LHCN-M2 (cell line): ENCODE measurements at regions not wholly inside any gene's neighbourhood (a gene's known extent, or its start where the extent isn't known, plus 50 kb on each side); places are given as distances from the start of the nearest gene placed in this dataset.
"Not testable (repeated sequence)": the region's sequence is repeated elsewhere in the genome, so short reads cannot be mapped to it uniquely, and the experiment has no call there.

Experiments used
- DNase-seq: peaks from one replicate; pipeline ENCODE4 v3.0.0-alpha.2; 2012; ENCODE audit warnings: low read depth

DNA sequence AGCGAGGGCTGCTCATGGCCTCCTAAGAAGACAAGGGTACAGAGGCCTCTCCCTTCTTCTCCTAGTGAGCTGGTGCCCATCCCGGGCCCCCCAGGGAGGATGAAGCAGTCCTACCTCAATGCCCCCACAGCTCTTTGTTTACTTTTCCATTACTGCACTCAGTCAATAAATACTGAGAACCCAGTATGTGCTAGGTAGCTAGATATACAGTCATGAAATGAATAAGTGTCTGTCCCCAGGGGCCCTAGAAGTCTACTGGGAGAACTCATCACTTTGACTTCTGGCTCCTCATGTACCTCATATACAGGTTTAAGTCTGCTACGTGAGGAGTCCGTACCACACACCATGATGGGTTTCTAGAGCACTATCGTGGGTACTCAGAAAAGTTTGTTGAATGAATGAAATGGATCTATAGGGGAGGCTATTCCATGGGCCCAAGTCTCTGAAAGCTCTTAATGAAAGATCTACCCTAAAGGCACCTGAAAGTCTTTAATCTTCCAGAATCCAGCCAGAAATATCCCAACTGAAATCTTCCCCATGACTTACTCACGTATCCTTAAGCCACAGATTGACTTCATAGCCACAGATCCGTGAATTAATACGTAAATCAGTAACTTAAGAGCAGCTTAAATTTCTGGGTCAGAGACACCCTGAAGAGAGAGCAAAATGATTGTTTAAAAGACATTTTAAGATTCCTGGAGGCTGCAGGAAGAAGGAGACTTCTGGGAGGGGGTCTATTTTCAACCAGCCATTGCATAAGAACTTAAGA lies 51.6 kb upstream of the POMP start:
- DNase-seq: no peak

DNA sequence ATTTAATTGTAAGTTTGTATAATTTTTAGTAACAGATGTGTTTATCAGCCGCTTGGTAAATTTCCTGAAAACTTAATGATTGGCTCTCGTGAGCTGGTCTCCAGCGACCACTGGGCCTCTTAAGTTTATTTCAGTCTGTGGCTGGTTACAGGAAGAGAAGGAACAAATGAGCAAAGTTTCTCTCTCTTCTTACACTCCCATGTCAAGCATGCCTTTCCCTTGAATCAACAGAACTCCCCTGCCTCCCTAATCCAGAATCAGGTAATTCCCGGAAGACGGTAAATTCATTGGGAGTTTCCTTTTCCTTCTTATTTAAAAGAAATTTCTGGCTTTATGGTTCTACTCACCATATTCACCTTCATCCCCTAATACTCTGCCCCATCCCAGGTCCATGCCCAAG lies 52.5 kb upstream of the POMP start:
- no peak for DNase-seq

DNA sequence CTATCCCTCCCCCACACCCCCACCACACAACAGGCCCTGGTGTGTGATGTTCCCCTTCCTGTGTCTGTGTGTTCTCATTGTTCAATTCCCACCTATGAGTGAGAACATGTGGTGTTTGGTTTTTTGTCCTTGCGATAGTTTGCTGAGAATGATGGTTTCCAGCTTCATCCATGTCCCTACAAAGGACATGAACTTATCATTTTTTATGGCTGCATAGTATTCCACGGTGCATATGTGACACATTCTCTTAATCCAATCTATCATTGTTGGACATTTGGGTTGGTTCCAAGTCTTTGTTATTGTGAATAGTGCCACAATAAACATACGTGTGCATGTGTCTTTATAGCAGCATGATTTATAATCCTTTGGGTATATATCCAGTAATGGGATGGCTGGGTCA lies 53.8 kb upstream of the POMP start:
- not testable (repeated sequence) for DNase-seq

DNA sequence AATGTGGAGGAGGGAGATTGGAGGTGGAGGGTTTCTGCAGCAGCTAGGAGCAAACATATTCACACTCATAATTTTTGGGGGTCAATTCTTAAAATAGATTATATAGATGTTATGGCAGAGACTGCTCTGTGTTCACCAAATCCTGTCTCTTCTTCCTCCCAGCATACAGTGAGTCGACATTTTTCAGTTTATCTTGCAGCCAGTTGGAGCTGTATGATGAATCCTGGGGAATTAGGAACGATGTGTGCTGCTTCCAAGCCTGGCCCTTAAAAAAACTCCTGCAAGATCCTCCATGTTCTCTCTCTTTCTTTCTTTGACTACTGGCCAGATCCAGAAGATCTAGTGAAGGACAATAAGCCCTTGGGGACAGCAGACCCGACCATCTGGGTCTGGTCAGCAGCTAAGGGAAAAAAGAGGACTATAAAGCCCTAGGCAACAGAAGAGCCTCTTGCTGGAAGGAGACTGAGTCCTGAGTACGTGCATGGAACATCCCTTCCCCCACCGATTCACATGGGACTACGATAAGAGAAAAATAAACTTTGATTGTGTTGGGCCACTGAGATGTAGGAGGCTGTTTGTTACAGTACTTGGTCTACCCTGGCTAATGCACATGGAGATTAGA lies 55.8 kb upstream of the POMP start:
- DNase-seq: no peak

DNA sequence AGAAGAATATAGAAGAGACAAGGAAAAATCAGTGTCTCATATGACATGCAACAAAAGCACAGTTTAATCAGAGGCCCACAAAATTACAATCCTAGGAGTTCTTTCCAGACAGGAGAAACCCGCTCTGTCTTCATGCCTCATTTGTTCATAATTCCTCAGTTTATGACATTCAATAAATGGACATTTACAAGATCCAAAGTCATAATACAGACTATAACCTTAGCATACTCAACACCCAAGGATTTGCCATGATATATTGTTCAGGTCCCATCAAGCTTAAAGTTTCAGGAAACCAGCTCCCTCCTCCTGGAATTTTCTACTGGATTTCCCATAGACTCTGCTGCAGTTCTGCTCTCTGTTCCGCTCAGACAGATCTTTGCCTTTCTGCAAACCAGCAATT lies 56.4 kb upstream of the POMP start:
- DNase-seq: no peak

DNA sequence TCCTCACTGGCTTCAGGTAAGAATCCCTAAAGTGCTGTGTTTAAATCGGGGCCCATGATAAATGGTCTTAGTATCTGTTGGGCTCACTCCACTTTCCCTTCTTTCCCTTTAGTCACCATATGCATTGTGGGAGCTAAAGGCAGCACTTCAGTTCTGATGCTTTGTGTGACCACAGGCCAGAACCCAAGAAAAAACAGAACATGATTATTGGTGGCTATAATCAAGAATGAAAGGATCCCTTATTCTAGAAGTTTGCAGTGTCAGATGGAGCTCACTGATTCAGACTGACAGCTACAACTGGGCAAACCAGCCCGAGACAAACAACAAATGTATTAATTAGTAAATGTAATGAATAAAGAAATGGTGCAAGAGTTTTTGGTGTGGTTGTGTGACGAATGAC lies 57.3 kb upstream of the POMP start:
- no peak for DNase-seq

DNA sequence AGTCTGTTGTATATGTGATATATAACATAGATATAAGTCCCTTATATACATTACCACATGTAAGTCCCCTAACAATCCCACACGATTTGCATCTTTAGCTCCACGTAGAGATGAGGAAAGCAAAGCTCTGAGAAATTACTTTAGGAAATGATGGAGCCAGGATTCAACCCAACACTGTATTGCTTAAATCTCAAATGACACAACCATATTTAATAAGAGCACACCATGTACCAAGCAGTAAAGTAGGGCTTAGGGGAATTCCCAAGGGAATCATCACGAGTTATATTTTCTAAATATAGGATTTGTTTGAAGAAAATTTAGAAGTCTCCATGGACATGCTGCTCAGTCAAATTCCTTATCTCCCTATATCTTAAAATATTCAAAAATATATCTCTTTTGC lies 61.3 kb upstream of the POMP start:
- peak; percentile 88 for DNase-seq

DNA sequence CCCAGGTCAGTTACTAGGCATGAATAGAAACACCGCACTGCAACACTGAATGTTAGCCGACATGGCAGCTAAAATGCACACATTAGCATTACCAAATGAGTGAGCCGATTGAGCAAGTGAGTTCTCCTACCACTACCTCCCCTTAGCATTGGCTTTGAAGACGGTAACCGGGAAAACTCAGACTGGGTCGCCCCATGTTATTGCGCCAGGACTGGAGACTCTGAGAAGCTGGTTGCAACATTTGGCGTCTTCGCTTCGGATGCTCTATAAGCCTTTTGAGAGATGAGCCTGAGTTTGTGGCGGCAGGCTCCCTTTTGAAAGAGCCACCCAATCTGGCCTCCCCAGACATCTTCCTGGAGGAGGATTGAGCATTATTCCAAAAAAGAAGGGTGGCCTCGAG lies 68.5 kb upstream of the POMP start:
- no peak for DNase-seq

DNA sequence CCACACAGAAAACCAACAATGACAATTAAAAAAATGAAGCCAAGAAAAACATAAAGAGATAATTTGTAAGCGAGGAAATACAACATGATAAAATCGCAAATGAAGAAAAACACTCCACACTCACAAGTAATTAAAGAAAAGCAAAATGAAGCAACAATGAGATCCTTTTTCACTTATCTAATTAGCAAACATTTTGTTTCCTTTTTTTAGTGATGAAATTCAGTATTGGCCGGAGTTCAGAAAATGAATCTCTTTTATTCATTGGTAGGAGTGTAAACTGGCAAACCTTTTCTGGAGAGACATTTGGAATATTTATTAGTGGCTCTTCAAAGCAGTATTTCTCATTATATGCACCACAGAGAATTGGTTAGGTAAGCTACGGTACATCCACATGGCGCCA lies 70.6 kb upstream of the POMP start:
- no peak for DNase-seq

DNA sequence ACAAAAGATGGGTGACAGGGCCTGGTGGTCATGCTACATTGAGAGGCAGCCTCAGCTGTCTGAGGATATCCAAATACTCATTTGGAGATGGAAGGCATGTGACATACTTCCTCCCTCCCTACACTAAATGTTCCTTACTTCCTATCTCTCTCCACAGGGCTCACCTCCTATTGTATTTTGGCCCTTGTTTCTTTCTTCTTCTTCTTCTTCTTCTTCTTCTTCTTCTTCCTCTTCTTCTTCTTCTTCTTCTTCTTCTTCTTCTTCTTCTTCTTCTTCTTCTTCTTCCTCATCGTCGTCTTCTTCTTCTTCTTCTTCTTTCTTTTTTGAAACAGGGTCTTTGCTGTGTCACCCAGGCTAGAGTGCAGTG lies 71.8 kb upstream of the POMP start:
- no peak for DNase-seq

DNA sequence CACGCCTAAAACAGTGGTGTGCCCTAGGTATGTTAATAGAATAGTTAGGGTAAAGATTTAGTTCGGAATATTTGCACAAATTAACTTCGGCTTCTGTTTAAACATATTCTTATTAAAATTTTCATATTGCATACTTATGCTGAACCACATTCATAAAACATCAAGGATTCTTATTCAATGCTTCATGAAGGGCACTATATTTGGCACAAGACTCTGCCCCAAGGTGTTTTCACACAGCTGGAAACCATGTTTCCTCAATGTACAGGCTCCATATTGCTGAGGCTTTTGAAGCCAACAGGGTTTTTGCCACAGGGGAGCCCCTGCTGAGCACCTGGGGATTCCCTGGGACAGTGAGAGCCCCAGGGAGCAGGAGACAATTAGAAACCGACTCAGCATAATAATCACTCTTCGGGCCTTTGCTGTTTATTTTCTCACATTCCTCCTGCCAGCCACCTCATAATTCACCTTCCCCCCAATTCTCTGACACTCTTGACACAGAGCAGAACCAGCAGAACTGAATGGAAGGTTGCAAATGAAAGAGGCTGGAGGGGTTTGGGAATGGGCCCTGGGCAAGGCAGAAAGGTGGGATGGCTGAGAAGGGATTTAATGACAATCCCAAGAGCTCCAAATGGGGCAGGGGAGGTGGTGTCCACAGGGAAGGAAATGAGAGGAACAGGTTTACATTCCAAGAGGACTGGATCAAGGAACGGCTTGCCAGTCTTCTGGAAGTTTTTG lies 72.3 kb upstream of the POMP start:
- DNase-seq: no peak

DNA sequence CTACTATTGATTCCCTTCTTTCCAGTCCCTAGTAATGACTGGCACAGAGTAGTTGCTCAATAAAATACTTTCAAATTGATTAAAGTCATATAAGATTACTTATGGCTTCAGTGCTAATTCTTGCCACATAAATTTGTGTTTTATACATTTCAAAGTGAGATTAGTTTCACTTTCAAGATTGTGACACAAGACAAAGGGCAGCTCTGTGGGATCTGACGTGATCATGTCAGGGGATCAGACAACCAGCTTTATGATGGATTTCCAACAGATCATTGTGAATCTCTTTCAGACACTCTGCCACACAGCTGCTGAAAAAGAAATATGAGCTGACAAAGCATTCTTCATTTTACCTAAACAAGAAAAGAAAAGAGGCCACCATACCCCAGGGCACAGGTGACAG lies 73.4 kb upstream of the POMP start:
- no peak for DNase-seq

DNA sequence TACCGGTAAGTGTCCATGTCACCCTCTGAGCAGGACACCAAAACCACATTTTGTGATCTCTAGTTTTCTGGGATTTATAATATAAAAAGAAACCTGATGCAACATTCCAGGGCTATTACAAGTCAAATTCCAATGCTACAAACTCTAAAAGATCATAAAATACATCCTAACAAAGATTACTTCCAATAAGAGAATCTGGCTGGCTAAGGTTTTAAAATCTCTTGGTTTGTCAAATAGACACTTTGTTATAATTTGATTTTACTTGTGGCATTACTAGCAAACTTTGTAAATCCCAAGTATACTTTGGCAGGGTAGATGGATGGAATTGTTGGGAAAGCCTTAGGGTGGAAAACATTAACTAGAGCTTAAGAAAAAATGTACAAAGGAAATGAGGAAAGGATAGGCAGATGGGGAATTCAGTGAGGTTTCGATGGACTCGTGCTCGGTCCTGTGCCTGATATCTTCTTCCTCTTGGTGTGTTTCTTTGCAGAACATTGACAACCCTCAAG lies 74.0 kb upstream of the POMP start:
- DNase-seq: peak; percentile 66

DNA sequence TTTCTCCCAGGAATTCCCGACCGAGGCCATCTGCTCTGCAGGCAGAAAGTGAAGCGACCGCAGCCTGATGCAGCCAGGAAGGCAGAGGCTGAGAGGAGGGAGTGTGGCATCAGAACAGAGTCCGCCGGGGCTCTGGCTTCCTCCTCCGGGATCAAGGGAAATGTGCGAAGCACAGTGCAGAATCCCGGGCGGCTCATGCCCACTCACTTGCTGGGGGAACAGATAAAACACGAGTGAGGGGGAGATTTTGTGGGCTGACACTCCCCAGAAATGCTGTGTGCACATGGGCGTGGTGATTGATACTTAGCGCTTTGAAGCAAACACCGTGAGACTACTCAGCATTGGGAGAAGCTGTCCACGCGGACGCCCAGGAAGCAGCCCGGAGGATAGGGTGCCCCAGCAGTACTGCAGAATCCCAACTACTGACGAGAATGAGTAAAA lies 75.3 kb upstream of the POMP start:
- DNase-seq: no peak

DNA sequence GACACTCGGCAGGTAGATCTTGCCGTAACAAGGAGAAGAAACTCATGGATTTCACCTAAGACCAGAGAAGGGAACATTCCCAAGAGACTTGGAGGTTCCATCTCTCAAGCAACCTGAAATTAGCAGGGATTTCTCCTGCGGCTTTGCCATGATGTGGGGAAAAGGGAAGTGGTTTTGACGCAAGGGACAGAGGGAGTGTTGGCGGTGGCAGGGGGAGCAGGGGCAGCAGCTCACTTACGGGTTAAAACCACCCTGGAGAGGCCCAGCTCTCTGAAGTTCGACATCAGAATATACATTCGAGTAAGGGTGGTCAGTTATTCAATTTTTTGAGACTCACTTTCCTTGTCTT lies 76.1 kb upstream of the POMP start:
- no peak for DNase-seq

DNA sequence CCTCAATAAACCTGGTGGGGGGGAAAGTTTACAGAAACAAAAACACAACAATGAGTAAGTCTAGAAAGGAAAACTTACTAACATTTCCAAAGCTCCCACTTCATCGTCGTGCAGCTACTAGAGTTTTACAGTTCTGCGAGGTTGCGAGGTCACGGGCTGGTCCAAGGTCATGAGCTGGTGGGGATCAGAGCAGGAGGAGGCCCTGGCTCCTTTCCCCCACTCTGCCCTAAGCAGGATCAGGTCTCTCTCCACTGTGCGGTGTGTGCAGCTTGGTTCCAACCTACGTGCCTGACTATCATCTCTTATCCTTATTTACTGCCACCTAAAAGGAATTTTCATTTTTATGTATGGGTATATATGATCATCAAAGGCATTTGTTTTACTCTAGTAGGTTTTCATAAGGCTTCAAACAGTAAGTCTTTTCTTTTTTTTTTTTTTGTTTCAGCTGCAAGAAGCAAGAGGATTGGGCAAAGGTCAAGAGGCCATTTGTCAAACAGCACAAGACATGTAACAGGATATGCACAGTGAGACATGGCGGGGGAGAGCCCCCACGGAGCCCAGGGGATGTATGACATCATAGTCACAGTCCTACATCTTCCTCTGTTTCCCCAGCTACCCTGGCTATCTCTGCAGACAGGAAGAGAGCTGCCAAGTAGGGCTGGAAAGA lies 76.6 kb upstream of the POMP start:
- DNase-seq: no peak

DNA sequence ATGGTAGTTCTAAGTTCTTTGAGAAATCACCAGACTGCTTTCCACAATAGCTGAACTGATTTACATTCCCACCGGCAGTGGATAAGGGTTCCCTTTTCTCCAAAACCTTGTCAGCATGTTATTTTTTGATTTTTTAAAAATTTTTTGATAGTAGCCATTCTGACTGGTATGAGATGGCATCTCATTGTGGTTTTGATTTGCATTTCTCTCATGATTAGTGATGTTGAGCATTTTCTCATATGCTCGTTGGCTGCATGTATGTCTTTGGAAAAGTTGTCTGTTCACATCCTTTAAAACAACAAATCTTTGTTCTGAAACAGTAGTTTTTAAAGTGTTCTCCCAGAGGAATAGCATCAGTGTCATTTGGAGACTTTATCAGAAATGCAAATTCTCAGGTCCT lies 77.5 kb upstream of the POMP start:
- no peak for DNase-seq

DNA sequence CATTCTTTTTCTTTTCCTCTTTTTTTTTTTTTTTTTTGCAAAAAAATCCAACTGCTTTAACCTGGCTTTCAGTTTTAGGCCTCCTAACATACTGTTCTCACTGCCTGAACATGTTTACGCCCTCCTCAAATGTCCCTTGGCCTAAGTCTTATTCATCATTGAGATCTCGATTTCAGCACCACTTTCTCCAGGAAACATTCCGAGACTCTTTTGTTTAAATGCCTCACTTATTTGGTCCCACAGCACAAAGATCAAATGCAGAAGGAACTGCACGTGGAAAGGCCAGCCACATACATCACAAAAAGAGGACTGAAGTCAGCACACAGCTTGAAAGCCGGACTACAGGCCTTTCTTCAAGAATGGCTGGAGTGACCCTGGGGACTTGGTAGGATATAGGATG lies 79.2 kb upstream of the POMP start:
- DNase-seq: no peak

DNA sequence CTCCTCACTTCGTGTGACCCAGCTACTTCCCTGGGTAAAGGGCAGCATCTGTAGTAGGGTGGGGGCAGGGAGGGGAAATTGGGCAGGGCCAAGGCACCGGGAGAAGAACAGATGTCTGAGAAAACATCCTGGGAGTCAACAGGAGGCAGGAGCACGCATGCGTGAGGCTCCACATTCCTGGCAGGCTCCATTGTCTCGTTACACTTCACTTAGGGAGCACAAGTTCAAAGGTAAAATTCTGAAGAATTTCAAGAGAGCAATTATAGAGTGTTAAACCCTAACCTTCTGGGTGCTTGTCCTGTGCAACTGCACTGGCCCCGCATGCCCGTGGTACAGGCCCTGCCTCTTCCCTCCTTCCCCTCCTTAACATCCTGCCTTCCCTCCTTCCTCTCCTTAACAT lies 79.6 kb upstream of the POMP start:
- no peak for DNase-seq

DNA sequence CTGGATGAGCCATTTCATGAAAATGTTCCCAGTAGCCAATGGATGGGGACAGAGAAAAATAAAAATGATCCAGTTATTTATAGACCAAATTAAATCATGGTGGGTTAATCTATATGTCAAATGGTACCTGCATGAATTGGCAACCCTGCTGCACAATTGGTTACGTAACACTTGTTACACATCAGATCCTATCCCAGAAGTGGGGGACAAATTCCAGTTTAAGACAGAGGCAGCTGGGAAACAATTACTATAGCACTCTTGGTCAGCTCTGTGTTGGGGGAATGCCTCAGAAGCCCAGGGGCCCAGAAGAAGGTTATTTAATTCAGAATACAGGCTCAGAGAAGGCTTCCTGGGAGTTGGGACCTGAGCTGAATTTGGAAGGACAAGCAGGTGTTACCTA lies 81.1 kb upstream of the FLT1 start:
- DNase-seq: no peak

DNA sequence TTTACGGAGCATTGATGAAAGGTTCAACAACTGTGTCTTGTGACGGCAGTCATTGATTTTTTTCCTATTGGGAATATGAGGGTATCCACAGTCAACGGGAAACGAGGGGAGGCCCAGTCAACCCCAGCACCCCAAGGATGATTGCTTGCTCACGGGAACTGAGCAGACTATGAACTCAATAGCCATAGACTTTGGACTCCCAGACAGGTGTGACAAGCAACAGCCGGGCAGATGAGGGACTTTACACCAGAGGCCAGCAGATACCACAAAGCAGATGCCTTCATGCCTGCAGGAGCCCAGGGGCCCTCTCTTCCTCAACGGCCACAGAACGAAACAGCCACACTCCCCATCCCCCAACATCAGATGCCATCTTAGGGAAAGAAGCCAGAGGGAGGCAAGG lies 80.3 kb upstream of the FLT1 start:
- DNase-seq: no peak

DNA sequence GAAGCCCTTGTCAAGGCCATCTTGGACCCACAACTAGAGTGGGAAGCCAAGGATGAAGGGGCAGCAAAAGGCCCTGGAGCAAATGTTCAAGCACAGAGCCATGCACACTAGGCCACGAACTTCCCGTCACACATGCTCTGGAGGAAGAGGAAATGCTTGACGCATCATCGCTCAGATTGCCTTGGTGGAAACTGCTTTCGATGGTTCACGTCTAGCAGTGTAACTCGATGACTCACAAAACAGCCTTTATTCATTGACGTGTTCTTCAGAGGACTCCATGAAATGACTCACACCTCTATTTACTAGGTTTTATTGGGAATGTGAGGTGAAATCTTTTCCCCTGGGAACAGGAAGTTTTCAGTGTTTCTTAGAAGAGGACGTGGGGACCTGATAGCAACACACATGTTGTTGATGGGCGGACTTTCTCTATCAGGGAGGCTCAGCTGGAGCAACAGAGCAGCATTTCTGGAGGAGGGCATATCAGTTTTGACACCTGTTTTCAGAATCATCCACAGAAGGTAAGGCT lies 79.8 kb upstream of the FLT1 start:
- peak; percentile 87 for DNase-seq
